ENCODE measurements at regions not wholly inside any gene's neighbourhood (a gene's known extent, or its start where the extent isn't known, plus 50 kb on each side); places are given as distances from the start of the nearest gene placed in this dataset.

DNA sequence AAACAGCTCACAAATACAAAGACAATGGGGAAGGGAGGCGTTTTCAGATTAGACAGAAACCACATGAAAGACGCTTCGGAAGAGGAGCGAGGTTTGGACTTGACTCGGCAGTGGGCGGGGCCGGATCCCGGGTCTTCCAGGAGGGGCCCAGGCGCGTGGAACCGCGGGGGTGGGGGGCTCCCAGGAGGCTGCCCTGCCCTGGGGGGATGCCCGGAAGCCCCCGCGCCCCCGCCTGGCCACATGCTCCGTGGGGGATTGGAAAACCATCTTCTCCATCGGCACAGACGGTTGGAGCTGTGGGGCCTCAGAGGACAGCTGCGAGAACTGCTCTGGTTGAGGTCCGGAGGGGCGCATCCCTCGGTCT, 186.0 kb upstream of the SHH start:
- TF ChIP-seq, protein P1, sequence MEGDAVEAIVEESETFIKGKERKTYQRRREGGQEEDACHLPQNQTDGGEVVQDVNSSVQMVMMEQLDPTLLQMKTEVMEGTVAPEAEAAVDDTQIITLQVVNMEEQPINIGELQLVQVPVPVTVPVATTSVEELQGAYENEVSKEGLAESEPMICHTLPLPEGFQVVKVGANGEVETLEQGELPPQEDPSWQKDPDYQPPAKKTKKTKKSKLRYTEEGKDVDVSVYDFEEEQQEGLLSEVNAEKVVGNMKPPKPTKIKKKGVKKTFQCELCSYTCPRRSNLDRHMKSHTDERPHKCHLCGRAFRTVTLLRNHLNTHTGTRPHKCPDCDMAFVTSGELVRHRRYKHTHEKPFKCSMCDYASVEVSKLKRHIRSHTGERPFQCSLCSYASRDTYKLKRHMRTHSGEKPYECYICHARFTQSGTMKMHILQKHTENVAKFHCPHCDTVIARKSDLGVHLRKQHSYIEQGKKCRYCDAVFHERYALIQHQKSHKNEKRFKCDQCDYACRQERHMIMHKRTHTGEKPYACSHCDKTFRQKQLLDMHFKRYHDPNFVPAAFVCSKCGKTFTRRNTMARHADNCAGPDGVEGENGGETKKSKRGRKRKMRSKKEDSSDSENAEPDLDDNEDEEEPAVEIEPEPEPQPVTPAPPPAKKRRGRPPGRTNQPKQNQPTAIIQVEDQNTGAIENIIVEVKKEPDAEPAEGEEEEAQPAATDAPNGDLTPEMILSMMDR (IDR thresholded peaks at IDR 0.05) = no peak
- TF ChIP-seq POLR2AphosphoS5 (IDR thresholded peaks at IDR 0.05) (no peak), POLR2A (IDR thresholded peaks at IDR 0.05) (no peak)

All from breast epithelium (tissue), 3 donors.